ENCODE measurements at regions not wholly inside any gene's neighbourhood (a gene's known extent, or its start where the extent isn't known, plus 50 kb on each side); places are given as distances from the start of the nearest gene placed in this dataset.

- H3K4me1 ChIP-seq (ENCODE audit: control insufficient read depth, extremely low read depth, insufficient read depth, low read length), result no peaks in the 10 kb centered on the region
- H3K79me2 ChIP-seq (ENCODE audit: control insufficient read depth, insufficient read depth, low read length), result no peaks in the 10 kb centered on the region
- no peak overlapping the region for H2AFZ ChIP-seq (ENCODE audit: low read length)
- no peak overlapping the region for H3K4me3 ChIP-seq (replicated peaks in 1 of 4; ENCODE audit: control extremely low read depth in 1 of 4, insufficient read depth in 1 of 4, low read depth in 3 of 4, low read length in 4 of 4)
- no peak overlapping the region for H3K9ac ChIP-seq (ENCODE audit: insufficient read depth, low read length)
- H4K20me1 ChIP-seq (ENCODE audit: control insufficient read depth, extremely low read depth, insufficient read depth, low read length), result no peaks in the 10 kb centered on the region
- H3K4me2 ChIP-seq (ENCODE audit: extremely low read depth, insufficient read depth, low read length), result no peak overlapping the region
- no peak for DNase-seq (ENCODE audit: low read depth in 2 of 2)
- TF ChIP-seq EZH2 (IDR thresholded peaks at IDR 0.05; ENCODE audit: low read length, missing control alignments) (no peak), CTCF (conservative IDR thresholded peaks at IDR 0.05 in 1 of 2, IDR thresholded peaks at IDR 0.05 in 1 of 2; ENCODE audit: low read depth in 1 of 2, low read length in 2 of 2) (no peak)
- H3K27me3 ChIP-seq (ENCODE audit: control insufficient read depth, insufficient read depth, low read length), result no peaks in the 10 kb centered on the region
- no peaks in the 10 kb centered on the region for H3K9me3 ChIP-seq (ENCODE audit: control insufficient read depth, insufficient read depth, low read depth, low read length)
- no peak overlapping the region for H3K27ac ChIP-seq (ENCODE audit: insufficient read depth, low read length)
- H3K36me3 ChIP-seq (ENCODE audit: control insufficient read depth, insufficient read depth, low read length), result no peaks in the 10 kb centered on the region
Measured at GRCh38 chr3:68482565-68482964, 449.8 kb downstream of the TAFA4 start.

- Histone ChIP-seq H3K9me3 (ENCODE audit: control insufficient read depth, insufficient read depth, low read depth, low read length) (no peaks in the 10 kb centered on the region), H2AFZ (ENCODE audit: low read length) (no peak overlapping the region), H3K4me1 (ENCODE audit: control insufficient read depth, extremely low read depth, insufficient read depth, low read length) (no peaks in the 10 kb centered on the region), H3K4me2 (ENCODE audit: extremely low read depth, insufficient read depth, low read length) (no peak overlapping the region), H3K79me2 (ENCODE audit: control insufficient read depth, insufficient read depth, low read length) (no peaks in the 10 kb centered on the region), H3K9ac (ENCODE audit: insufficient read depth, low read length) (no peak overlapping the region), H3K27ac (ENCODE audit: insufficient read depth, low read length) (no peak overlapping the region), H3K4me3 (replicated peaks in 1 of 4; ENCODE audit: control extremely low read depth in 1 of 4, insufficient read depth in 1 of 4, low read depth in 3 of 4, low read length in 4 of 4) (no peak overlapping the region), H3K27me3 (ENCODE audit: control insufficient read depth, insufficient read depth, low read length) (no peaks in the 10 kb centered on the region), H3K36me3 (ENCODE audit: control insufficient read depth, insufficient read depth, low read length) (no peaks in the 10 kb centered on the region), H4K20me1 (ENCODE audit: control insufficient read depth, extremely low read depth, insufficient read depth, low read length) (no peaks in the 10 kb centered on the region)
- no peak for TF ChIP-seq EZH2 (IDR thresholded peaks at IDR 0.05; ENCODE audit: low read length, missing control alignments)
- TF ChIP-seq CTCF (conservative IDR thresholded peaks at IDR 0.05 in 1 of 2, IDR thresholded peaks at IDR 0.05 in 1 of 2; ENCODE audit: low read depth in 1 of 2, low read length in 2 of 2), result no peak
- DNase-seq (ENCODE audit: low read depth in 2 of 2), result no peak
Measured at GRCh38 chr3:68479779-68480178, 452.6 kb downstream of the TAFA4 start.

- no peak overlapping the region for H3K4me3 ChIP-seq (replicated peaks in 1 of 4; ENCODE audit: control extremely low read depth in 1 of 4, insufficient read depth in 1 of 4, low read depth in 3 of 4, low read length in 4 of 4)
- TF ChIP-seq CTCF (conservative IDR thresholded peaks at IDR 0.05 in 1 of 2, IDR thresholded peaks at IDR 0.05 in 1 of 2; ENCODE audit: low read depth in 1 of 2, low read length in 2 of 2) (no peak), EZH2 (IDR thresholded peaks at IDR 0.05; ENCODE audit: low read length, missing control alignments) (no peak)
- no peaks in the 10 kb centered on the region for H4K20me1 ChIP-seq (ENCODE audit: control insufficient read depth, extremely low read depth, insufficient read depth, low read length)
- no peaks in the 10 kb centered on the region for H3K27me3 ChIP-seq (ENCODE audit: control insufficient read depth, insufficient read depth, low read length)
- no peaks in the 10 kb centered on the region for H3K36me3 ChIP-seq (ENCODE audit: control insufficient read depth, insufficient read depth, low read length)
- H3K27ac ChIP-seq (ENCODE audit: insufficient read depth, low read length), result no peak overlapping the region
- no peak overlapping the region for H2AFZ ChIP-seq (ENCODE audit: low read length)
- no peak overlapping the region for H3K9ac ChIP-seq (ENCODE audit: insufficient read depth, low read length)
- H3K4me1 ChIP-seq (ENCODE audit: control insufficient read depth, extremely low read depth, insufficient read depth, low read length), result no peaks in the 10 kb centered on the region
- no peak overlapping the region for H3K4me2 ChIP-seq (ENCODE audit: extremely low read depth, insufficient read depth, low read length)
- DNase-seq (ENCODE audit: low read depth in 2 of 2), result no peak
- no peaks in the 10 kb centered on the region for H3K79me2 ChIP-seq (ENCODE audit: control insufficient read depth, insufficient read depth, low read length)
- no peaks in the 10 kb centered on the region for H3K9me3 ChIP-seq (ENCODE audit: control insufficient read depth, insufficient read depth, low read depth, low read length)
Measured at GRCh38 chr3:68468695-68469375, 463.5 kb downstream of the TAFA4 start.
